ENCODE measurements at regions not wholly inside any gene's neighbourhood (a gene's known extent, or its start where the extent isn't known, plus 50 kb on each side); places are given as distances from the start of the nearest gene placed in this dataset.
"Not testable (repeated sequence)": the region's sequence is repeated elsewhere in the genome, so short reads cannot be mapped to it uniquely, and the experiment has no call there.

DNA sequence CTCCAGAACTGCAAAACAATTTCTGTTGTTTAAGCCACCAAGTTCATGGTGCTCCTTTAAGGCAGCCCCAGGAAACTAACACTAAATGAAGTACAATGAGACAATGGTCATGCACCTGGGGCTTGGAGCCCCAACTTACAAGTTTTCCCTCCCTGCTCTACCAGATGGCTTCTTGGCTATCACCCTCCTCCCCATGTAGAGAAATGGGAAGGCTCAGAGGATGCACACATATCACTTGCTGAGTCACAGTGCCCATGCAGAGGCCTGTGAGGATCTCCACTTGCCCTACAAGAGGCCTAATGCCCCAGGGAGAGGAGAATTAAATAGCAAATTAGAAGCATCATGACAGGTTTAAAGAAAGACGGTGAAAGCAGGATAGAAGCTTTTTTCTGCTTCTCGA, 270.9 kb downstream of the TTC32 start:
- no peak overlapping the region for H3K4me3 ChIP-seq (replicated peaks; ENCODE audit: low read depth, low read length)
- DNase-seq (ENCODE audit: extremely low read depth, insufficient read length): no peak
- TF ChIP-seq, protein P1, sequence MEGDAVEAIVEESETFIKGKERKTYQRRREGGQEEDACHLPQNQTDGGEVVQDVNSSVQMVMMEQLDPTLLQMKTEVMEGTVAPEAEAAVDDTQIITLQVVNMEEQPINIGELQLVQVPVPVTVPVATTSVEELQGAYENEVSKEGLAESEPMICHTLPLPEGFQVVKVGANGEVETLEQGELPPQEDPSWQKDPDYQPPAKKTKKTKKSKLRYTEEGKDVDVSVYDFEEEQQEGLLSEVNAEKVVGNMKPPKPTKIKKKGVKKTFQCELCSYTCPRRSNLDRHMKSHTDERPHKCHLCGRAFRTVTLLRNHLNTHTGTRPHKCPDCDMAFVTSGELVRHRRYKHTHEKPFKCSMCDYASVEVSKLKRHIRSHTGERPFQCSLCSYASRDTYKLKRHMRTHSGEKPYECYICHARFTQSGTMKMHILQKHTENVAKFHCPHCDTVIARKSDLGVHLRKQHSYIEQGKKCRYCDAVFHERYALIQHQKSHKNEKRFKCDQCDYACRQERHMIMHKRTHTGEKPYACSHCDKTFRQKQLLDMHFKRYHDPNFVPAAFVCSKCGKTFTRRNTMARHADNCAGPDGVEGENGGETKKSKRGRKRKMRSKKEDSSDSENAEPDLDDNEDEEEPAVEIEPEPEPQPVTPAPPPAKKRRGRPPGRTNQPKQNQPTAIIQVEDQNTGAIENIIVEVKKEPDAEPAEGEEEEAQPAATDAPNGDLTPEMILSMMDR (IDR thresholded peaks at IDR 0.05; ENCODE audit: insufficient read depth, low read length, poor library complexity, severe bottlenecking): no peak
- H3K27me3 ChIP-seq (replicated peaks; ENCODE audit: control insufficient read depth, insufficient read depth, low read length): no peaks in the 10 kb centered on the region
- H3K36me3 ChIP-seq (ENCODE audit: control insufficient read depth, insufficient read depth, low read length): no peaks in the 10 kb centered on the region

GRCh38 chr2:19627359-19627758, 268.9 kb upstream of the OSR1 start:
- Histone ChIP-seq H3K4me3 (replicated peaks; ENCODE audit: low read depth, low read length) (no peak overlapping the region), H3K27me3 (replicated peaks; ENCODE audit: control insufficient read depth, insufficient read depth, low read length) (no peaks in the 10 kb centered on the region), H3K36me3 (ENCODE audit: control insufficient read depth, insufficient read depth, low read length) (no peaks in the 10 kb centered on the region)
- no peak for DNase-seq (ENCODE audit: extremely low read depth, insufficient read length)
- TF ChIP-seq, protein P1 (IDR thresholded peaks at IDR 0.05; ENCODE audit: insufficient read depth, low read length, poor library complexity, severe bottlenecking): no peak

GRCh38 chr2:19623488-19623887, 265.1 kb upstream of the OSR1 start:
- TF ChIP-seq, protein P1 (IDR thresholded peaks at IDR 0.05; ENCODE audit: insufficient read depth, low read length, poor library complexity, severe bottlenecking): no peak
- Histone ChIP-seq H3K4me3 (replicated peaks; ENCODE audit: low read depth, low read length) (no peak overlapping the region), H3K27me3 (replicated peaks; ENCODE audit: control insufficient read depth, insufficient read depth, low read length) (no peaks in the 10 kb centered on the region), H3K36me3 (ENCODE audit: control insufficient read depth, insufficient read depth, low read length) (no peaks in the 10 kb centered on the region)
- DNase-seq (ENCODE audit: extremely low read depth, insufficient read length): no peak

DNA sequence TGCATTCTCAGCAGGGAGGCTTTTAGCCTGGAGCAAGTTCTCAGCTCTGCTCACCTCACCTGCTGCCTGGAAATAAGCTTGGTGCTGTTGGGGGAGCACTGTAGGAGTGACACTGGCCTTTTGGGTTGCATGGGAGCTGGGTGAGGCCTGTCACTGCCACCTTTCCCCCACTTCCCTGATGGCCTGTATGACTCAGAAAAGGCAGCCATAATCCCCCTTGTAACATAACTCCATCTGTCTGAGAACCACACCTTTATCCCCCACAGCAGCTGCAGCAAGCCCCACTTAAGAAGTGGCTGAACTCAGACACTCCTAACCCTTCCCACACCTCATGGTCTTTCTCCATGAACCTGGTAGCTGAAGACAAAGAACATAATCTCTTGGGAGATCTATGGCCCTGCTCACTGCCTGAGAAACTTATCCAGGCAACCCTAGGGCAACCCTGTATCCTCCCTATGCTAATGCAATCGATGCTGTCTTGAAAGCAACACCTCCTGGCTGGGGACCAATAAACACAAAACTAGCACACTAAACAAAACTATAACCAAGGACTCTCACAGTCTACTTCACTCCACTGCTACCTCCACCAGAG, 258.9 kb upstream of the OSR1 start:
- Histone ChIP-seq H3K27me3 (replicated peaks; ENCODE audit: control insufficient read depth, insufficient read depth, low read length) (no peaks in the 10 kb centered on the region; the same call in 1 of the 2 replicates), H3K36me3 (ENCODE audit: control insufficient read depth, insufficient read depth, low read length) (no peaks in the 10 kb centered on the region), H3K4me3 (replicated peaks; ENCODE audit: low read depth, low read length) (no peak overlapping the region)
- TF ChIP-seq, protein P1 (IDR thresholded peaks at IDR 0.05; ENCODE audit: insufficient read depth, low read length, poor library complexity, severe bottlenecking): no peak
- no peak for DNase-seq (ENCODE audit: extremely low read depth, insufficient read length)

GRCh38 chr2:19615402-19615801, 257.0 kb upstream of the OSR1 start:
- not testable (repeated sequence) for H3K4me3 ChIP-seq (replicated peaks; ENCODE audit: low read depth, low read length); H3K27me3 ChIP-seq (replicated peaks; ENCODE audit: control insufficient read depth, insufficient read depth, low read length); DNase-seq (ENCODE audit: extremely low read depth, insufficient read length); H3K36me3 ChIP-seq (ENCODE audit: control insufficient read depth, insufficient read depth, low read length)

GRCh38 chr2:19614066-19614465, 255.6 kb upstream of the OSR1 start:
- no peak overlapping the region for H3K4me3 ChIP-seq (replicated peaks; ENCODE audit: low read depth, low read length)
- TF ChIP-seq, protein P1 (IDR thresholded peaks at IDR 0.05; ENCODE audit: insufficient read depth, low read length, poor library complexity, severe bottlenecking): no peak
- DNase-seq (ENCODE audit: extremely low read depth, insufficient read length): no peak

More at GRCh38 chr2:19614066-19614465, 255.6 kb upstream of the OSR1 start:
- Histone ChIP-seq H3K27me3 (replicated peaks; ENCODE audit: control insufficient read depth, insufficient read depth, low read length) (peaks cover 1% of the 10 kb centered on the region), H3K36me3 (ENCODE audit: control insufficient read depth, insufficient read depth, low read length) (no peaks in the 10 kb centered on the region)
